Activated T-helper 9 cell treated with anti-CD3 and anti-CD28 coated beads, Interleukin-2, amount 50 U/mL, for 16 hours (primary cell): ENCODE measurements at regions not wholly inside any gene's neighbourhood (a gene's known extent, or its start where the extent isn't known, plus 50 kb on each side); places are given as distances from the start of the nearest gene placed in this dataset.
A peak's percentile ranks its signal among the peaks of the same experiment; 100 is the strongest.
"Not testable (repeated sequence)": the region's sequence is repeated elsewhere in the genome, so short reads cannot be mapped to it uniquely, and the experiment has no call there.

Experiments
- DNase-seq: peaks from one replicate; pipeline ENCODE4 v3.0.0-alpha.2; 2020; ENCODE audit warnings: low read depth

GRCh38 chr9:66152406-66152805 is 415.5 kb downstream of the FOXD4L4 start:
- not testable (repeated sequence) for DNase-seq

- DNase-seq: peak; percentile 9
Observed at GRCh38 chr9:66153021-66153725, 416.2 kb downstream of the FOXD4L4 start.

DNA sequence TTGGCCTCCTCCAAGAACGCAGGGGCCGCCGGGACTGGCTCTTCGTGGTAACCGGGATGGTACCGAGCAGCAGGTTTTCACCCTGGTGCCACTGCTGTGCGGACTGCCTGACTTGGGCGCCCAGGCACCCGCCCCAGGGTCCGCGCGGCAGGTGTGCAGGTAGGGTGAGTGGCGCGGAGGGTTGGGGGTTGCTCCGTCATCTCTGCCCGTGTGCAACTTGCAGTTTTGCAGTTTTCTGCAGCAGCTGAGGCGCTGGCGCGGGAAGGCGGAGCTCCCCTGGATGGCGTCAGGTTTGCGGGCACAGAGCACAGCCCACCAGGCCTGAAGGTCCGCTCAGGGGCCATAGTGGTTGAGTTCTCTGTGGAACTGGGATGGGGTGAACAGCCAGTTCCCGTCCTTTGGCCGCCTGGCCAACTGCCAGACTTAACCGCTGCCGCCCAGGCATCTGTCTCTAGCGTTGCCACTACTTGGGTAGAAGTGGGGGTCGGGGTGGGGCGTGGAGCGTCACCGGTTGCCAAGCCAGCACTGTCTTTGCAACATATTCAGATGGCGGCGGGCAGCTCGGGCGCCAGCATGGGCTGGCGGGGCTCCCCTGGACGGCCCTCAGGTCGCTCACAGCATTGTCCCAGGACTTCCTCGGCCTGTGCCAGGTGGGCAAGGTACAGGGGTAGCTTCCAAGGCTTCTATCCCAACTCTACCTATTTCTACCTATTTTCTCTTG is 417.2 kb downstream of the FOXD4L4 start:
- not testable (repeated sequence) for DNase-seq

DNA sequence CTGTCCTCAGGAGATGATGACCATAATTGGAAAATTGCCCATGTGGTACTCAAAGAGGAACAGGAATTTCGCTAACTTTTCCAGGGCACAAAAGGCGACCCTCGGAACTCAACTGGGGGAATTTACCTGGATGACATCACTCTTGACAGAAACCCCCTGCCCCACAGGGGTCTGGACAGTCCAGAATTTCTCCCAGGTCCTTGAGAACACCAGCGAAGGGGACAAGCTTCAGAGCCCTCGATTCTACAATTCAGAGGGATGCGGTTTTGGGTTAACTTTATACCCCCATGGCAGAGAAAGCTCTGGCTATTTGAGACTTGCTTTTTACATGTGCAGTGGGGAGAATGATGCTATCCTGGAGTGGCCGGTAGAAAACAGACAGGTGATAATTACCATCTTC is 445.4 kb downstream of the FOXD4L4 start:
- DNase-seq: not testable (repeated sequence)

DNA sequence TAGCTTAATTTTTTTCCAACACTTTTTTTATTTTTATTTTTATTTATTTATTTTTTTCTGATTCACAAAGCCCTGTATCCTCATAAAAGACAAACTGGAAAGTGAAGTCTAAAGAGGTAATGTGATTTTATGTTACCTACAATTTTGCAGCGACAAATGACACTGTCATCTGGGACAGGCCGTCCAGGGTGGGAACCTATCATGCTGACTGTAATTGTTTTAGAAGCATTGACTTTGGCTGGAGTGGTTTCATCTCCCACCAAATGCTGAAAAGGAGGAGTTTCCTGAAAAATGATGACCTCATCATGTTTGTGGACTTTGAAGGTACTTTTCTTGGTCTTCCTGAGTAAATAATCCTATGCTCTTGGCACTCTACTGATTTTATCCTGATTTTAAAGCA is 446.7 kb downstream of the FOXD4L4 start:
- DNase-seq: not testable (repeated sequence)

- not testable (repeated sequence) for DNase-seq
Observed at GRCh38 chr9:66197199-66197598, 460.3 kb downstream of the FOXD4L4 start.

- not testable (repeated sequence) for DNase-seq
Observed at GRCh38 chr9:66198421-66198820, 461.5 kb downstream of the FOXD4L4 start.

- DNase-seq: not testable (repeated sequence)
Observed at GRCh38 chr9:66206617-66207016, 469.7 kb downstream of the FOXD4L4 start.

- DNase-seq: not testable (repeated sequence)
Observed at GRCh38 chr9:66207914-66208313, 471.0 kb downstream of the FOXD4L4 start.

DNA sequence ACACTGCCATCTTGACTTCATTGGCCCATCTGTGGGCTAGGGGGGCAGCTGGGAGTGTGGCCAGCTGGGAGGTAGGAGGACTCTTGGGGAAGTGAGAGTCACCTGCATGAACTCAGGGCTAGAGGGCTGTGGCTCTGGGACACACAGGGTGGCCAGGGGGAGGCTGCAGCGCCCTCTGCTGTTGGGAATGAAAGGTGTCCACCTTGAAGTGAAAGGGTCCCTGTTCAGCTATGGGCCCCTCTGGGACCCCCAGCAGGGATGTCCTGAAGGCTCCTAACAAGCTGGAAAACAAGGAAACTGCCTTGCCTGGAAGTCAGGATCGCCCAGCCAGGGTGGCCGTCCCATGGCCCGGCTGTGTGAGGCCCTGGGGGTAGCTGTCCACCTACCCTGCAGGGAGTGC is 507.8 kb downstream of the FOXD4L4 start:
- DNase-seq: not testable (repeated sequence)

- DNase-seq: not testable (repeated sequence)
Observed at GRCh38 chr9:66245481-66245880, 508.5 kb downstream of the FOXD4L4 start.

- DNase-seq: not testable (repeated sequence)
Observed at GRCh38 chr9:66257581-66257980, 520.6 kb downstream of the FOXD4L4 start.

DNA sequence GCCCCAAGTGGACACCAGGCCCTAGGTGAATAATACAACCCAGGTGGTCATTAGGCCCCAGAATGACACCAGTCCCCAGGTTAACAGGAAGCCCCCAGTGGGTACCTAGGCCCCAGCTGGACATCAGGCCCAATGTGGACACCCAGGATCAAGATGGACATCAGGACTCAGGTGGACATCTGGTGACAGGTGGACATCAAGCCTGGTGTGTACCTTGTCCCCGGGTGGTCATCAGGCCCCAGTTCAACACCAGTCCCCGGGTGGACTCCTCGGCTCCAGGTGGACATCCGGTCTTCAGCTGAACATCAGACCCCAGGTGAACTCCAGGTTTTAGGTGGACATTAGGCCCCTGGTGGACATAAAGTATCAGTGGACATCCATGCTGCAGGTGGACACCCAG is 524.6 kb downstream of the FOXD4L4 start:
- not testable (repeated sequence) for DNase-seq

- not testable (repeated sequence) for DNase-seq
Observed at GRCh38 chr9:66263621-66264020, 526.7 kb downstream of the FOXD4L4 start.

DNA sequence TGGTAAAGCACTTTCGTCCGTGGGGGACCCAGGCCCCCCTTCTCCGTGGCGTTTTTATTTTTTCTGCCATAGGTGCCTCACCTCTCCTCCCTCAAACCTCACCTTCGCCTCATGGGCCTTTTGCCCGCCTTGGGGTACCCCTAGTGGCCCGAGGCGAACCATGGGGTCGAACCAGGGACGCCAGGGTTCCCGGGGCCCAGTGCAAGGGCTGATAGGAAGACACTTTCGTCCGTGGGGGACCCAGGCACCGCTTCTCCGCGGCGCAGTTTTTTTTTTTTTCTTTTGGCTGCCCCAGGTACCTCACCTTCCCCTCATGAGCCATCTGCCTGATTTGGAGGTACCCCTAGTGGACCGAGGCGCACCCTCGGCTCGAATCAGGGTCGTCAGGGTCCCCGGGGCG is 527.8 kb downstream of the FOXD4L4 start:
- not testable (repeated sequence) for DNase-seq

DNA sequence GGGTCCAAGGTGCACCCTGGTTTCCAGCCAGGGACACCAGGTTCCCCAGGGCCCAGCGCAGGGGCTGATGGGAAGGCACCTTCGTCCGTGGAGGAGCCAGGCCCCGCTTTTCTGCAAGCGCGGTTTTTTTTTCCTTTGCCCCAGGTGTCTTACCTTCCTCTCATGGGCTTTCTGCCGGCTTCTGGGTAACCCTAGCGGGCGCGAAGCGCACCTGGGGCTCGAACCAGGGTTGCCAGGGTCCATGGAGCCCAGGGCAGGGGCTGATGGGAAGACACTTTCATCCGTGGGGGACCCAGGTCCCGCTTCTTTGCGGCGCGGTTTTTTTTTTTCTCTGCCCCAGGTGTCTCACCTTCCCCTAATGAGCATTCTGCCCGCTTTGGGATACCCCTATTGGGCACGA is 529.3 kb downstream of the FOXD4L4 start:
- DNase-seq: not testable (repeated sequence)

DNA sequence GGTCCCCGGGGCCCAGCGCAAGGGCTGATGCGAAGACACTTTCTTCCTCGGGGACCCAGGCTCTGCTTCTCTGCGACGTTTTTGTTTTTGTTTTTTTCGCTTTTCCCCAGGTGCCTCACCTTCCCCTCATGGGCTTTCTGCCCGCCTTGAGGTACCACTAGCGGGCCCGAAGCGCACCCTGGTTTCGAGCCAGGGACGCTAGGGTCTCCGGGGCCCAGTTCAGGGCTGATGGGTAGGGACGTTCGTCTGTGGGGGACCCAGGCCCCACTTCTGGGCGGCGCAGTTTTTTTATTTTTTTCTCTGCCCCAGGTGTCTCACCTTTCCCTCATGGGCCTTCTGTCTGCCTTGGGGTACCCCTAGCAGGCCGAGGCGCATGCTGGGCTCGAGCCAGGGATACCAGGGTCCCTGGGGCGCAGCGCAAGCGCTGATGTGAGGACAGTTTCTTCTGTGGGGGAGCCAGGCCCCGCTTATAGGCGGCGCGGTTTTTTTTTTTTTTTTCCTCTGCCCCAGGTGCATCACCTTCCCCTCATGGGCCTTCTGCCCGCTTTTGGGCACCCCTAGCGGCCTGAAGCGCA is 530.0 kb downstream of the FOXD4L4 start:
- not testable (repeated sequence) for DNase-seq

- not testable (repeated sequence) for DNase-seq
Observed at GRCh38 chr9:66267684-66268083, 530.7 kb downstream of the FOXD4L4 start.

- DNase-seq: not testable (repeated sequence)
Observed at GRCh38 chr9:66269024-66269423, 532.1 kb downstream of the FOXD4L4 start.

DNA sequence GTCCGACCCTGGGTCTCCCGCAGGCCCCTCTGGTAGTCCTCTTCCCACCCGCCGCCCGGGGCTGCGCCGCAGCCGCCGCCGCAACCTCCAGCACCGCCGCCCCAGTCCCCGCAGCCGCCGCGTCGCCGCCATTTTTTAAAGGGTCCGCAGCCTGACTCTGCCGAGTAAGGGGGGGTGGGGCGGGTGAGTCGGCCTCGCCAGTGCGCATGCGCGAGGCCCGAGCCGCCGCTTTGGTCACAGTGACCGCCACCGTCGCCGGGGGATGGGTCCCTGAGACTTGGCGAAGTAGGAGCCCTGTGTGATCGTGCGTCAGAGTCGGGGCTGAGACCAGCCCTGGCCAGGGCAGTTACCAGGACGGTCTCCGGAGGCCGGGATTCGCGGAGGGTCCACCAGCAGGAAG is 532.8 kb downstream of the FOXD4L4 start:
- peak; percentile 60 for DNase-seq

GRCh38 chr9:66278809-66279208 is 541.9 kb downstream of the FOXD4L4 start:
- not testable (repeated sequence) for DNase-seq
